Thymus (tissue), 11 donors: ENCODE measurements at regions not wholly inside any gene's neighbourhood (a gene's known extent, or its start where the extent isn't known, plus 50 kb on each side); places are given as distances from the start of the nearest gene placed in this dataset.

Experiments used
- DNase-seq, 9 donors: peaks; one replicate each; pipeline ENCODE4 v3.0.0-alpha.2; 2013; ENCODE audit warnings: low spot score in 9 of 9, low read depth in 6 of 9, missing footprints in 1 of 9
- H3K27ac ChIP-seq, 2 donors: one replicate each; pipeline ENCODE4 v1.5.1; 2013; ENCODE audit warnings: control low read depth in 1 of 2, low read depth in 1 of 2, low read length in 1 of 2, mild to moderate bottlenecking in 1 of 2, moderate library complexity in 1 of 2
- H3K27me3 ChIP-seq, 2 donors: one replicate each; pipeline ENCODE4 v1.5.1; 2013; ENCODE audit warnings: low read length in 1 of 2; ENCODE audit not compliant: control insufficient read depth in 2 of 2, insufficient read depth in 1 of 2
- H3K36me3 ChIP-seq, 2 donors: one replicate each; pipeline ENCODE4 v1.5.1; 2013; ENCODE audit warnings: low read length in 1 of 2, mild to moderate bottlenecking in 1 of 2, moderate library complexity in 1 of 2; ENCODE audit not compliant: control insufficient read depth in 2 of 2, insufficient read depth in 2 of 2
- H3K4me1 ChIP-seq, 2 donors: one replicate each; pipeline ENCODE4 v1.5.1; 2013; ENCODE audit warnings: low read length in 2 of 2; ENCODE audit not compliant: control insufficient read depth in 2 of 2, insufficient read depth in 2 of 2
- H3K4me3 ChIP-seq, 2 donors: one replicate each; pipeline ENCODE4 v1.5.1; 2013; ENCODE audit warnings: low read length in 2 of 2, control low read depth in 1 of 2, mild to moderate bottlenecking in 1 of 2
- H3K9me3 ChIP-seq, 2 donors: one replicate each; pipeline ENCODE4 v1.5.1; 2013; ENCODE audit warnings: low read length in 1 of 2, mild to moderate bottlenecking in 1 of 2; ENCODE audit not compliant: control insufficient read depth in 2 of 2, insufficient read depth in 1 of 2
- WGBS: extraction: QIAGEN DNeasy Blood & Tissue Kit; methylation state at CpG from one replicate; pipeline ENCODE4 v1.1.7; 2013; 5-methylcytosine and 5-hydroxymethylcytosine counted together
- donor health status: healthy.

DNA sequence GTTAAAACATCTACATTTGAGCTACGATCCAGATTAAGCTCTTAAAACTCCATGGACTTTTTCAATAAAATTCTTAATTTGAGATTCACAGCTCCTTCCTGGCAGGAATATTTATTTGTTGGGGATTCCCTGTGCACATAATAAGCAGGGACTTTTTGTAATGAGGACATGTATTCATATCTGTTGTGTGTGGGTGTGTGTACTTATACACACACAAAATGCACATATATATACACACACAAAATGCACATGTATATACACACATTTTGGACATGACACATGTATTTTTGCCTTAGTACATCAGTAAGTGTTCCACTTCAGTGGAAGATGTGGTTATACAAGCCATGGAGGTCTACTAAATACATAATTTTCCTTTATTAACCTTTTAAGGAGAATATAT, 1131.1 kb upstream of the CDH2 start:
- no peak overlapping the region for H3K4me3 ChIP-seq
- no peaks in the 10 kb centered on the region for H3K4me1 ChIP-seq
- no peaks in the 10 kb centered on the region for H3K9me3 ChIP-seq
- no peak overlapping the region for H3K27ac ChIP-seq
- no peaks in the 10 kb centered on the region for H3K27me3 ChIP-seq
- DNase-seq, result no peak
- 94% methylated on average over 1 of the region's 1 CpG for WGBS
- H3K36me3 ChIP-seq, result no peaks in the 10 kb centered on the region

DNA sequence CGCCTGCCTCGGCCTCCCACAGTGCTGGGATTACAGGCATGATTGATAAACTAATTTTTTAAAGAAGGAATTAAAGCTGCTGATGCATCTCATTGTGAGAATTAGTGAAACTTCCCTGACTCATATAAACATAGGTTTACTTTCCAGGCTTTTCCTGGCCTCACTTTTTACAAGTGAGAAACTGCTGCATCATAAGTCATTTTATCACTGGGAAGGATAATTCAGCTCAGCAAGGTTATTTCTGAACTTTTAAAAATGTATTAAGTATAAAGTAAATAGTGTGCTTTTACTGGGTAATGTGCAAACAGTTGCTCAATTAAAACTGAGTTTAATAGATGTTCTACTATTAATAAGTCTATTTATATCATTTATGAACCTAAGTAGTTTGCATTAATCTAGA, 1130.3 kb upstream of the CDH2 start:
- Histone ChIP-seq H3K4me3 (no peak overlapping the region), H3K27me3 (no peaks in the 10 kb centered on the region), H3K4me1 (no peaks in the 10 kb centered on the region), H3K9me3 (no peaks in the 10 kb centered on the region), H3K27ac (no peak overlapping the region), H3K36me3 (no peaks in the 10 kb centered on the region)
- WGBS, result 95% methylated on average over 2 of the region's 2 CpGs
- DNase-seq, result no peak

DNA sequence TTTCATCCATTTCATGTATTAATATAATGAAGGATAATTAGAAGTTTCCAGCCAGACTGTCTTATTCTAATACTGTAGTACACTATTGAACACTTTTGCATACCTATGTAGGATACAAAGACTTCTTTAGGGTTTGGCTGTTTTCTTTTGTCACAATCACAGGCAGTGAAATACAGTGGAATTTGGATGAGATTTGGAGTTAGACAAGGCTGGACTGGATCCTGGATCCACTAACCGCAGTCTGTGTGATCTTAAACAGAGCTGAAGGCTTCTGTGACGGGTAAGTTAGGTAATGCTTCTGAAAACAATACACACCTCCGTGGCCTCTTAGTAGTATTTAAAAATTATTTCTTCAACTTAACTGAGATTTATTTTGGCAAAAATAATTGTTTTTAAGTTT, 1128.6 kb upstream of the CDH2 start:
- 91% methylated on average over 3 of the region's 3 CpGs for WGBS
- no peaks in the 10 kb centered on the region for H3K27me3 ChIP-seq
- H3K9me3 ChIP-seq, result no peaks in the 10 kb centered on the region
- no peak overlapping the region for H3K4me3 ChIP-seq
- no peak overlapping the region for H3K27ac ChIP-seq
- DNase-seq, result no peak
- H3K36me3 ChIP-seq, result no peaks in the 10 kb centered on the region
- no peaks in the 10 kb centered on the region for H3K4me1 ChIP-seq

DNA sequence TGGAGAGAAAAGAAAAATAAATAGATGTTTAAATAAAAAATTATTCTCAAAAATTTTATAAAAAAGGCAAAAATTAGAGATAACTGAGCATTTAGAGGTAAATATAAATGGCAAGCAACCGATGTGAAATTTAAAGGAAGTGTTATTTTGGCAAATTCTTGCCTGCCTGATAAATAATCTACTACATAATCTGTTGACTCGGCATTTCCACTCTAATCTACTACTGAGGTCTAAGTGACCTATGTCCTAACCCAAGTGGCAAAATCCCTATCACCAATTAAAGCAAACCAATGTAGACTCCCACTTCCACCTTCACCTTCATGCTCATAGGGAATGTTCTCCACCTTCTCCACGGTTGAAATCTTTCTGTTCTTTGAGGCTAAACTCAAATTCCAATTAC, 1124.1 kb upstream of the CDH2 start:
- Histone ChIP-seq H3K27me3 (no peaks in the 10 kb centered on the region), H3K36me3 (no peaks in the 10 kb centered on the region)

DNA sequence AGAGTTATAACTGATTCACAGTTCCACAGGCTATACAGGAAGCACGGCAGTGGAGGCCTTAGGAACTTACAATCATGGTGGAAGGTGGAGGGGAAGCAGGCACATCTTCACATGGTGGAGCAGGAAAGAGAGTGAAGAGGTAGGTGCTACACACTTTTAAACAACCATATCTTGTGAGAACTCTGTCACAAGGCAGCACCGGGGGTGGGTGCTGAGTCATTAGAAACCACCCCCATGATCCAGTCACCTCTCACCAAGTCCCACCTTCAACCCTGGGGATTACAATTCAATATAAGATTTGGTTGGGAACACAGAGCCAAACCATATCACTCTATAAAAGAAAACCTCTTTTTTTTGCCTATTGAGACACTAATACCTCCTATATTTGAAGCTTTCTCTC, 1108.5 kb upstream of the CDH2 start:
- DNase-seq, result no peak
- no peaks in the 10 kb centered on the region for H3K9me3 ChIP-seq
- H3K4me3 ChIP-seq, result no peak overlapping the region
- no peaks in the 10 kb centered on the region for H3K4me1 ChIP-seq
- 86% methylated on average over 2 of the region's 2 CpGs for WGBS
- no peaks in the 10 kb centered on the region for H3K27me3 ChIP-seq
- no peaks in the 10 kb centered on the region for H3K36me3 ChIP-seq
- no peak overlapping the region for H3K27ac ChIP-seq

More for the DNA sequence above, 1124.1 kb upstream of the CDH2 start:
- Histone ChIP-seq H3K9me3 (no peaks in the 10 kb centered on the region), H3K27ac (no peak overlapping the region), H3K4me1 (no peaks in the 10 kb centered on the region), H3K4me3 (no peak overlapping the region)
- 94% methylated on average over 3 of the region's 3 CpGs for WGBS
- DNase-seq, result no peak

DNA sequence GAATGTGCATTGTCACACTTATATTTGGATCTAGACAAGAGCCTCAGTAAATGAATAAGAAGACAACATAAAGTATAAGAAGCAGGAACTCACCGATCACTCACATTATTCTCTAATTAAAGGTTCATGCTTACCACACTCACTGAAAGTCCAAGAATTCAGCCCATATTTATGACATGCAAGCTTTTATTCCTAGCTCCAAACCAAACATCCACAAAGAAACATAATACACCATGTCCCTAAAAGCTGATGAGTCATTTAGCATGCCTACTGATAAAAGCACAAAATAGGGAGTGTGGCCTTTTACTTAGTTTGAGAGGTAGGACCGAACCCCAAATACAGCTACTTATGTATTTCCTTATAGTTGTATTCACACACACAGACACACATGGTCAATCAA, 1094.6 kb upstream of the CDH2 start:
- 97% methylated on average over 2 of the region's 2 CpGs for WGBS

DNA sequence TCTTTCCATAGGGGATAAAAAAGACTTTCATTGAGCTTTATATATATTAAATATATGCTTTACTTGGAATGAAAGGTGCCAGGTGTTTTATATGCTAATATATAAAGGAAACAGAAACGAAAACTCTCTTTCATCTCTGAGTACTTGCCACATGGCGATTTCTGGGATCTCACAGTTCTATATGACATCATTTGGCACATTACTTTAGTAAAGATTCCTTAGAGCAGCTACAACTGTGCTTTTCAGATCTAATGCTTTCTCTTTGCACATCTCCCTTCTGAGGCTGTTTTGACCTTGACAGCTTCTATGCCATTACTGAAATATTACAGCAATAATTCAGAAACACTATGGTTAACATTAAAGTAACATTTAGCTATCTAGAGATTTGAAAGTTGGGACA, 1082.9 kb upstream of the CDH2 start:
- H3K9me3 ChIP-seq, result no peaks in the 10 kb centered on the region
- no peak for DNase-seq
- 94% methylated on average over 2 of the region's 2 CpGs for WGBS
- no peaks in the 10 kb centered on the region for H3K4me1 ChIP-seq
- no peak overlapping the region for H3K27ac ChIP-seq
- H3K27me3 ChIP-seq, result no peaks in the 10 kb centered on the region
- no peak overlapping the region for H3K4me3 ChIP-seq
- H3K36me3 ChIP-seq, result no peaks in the 10 kb centered on the region

More for the DNA sequence above, 1094.6 kb upstream of the CDH2 start:
- no peak for DNase-seq
- Histone ChIP-seq H3K27me3 (no peaks in the 10 kb centered on the region), H3K4me3 (no peak overlapping the region), H3K9me3 (no peaks in the 10 kb centered on the region), H3K27ac (no peak overlapping the region), H3K4me1 (no peaks in the 10 kb centered on the region), H3K36me3 (no peaks in the 10 kb centered on the region)

DNA sequence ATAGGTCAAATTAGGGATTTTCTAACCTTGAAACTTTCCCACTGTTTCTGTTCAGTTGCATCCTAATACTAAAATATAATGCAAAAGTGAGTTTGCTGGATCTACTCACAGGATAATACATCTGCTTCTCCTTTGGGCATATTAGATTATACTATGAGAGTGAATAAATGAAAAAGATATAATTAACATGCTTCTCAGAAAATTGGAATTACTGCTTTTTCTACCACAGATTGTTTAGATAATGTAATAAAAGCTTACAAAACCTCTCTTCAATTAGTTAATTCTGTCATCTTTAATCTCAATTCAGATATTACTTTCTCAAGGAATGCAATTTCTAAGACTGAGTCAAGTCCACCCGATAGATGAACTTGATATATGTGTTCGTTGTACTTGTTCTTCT, 1077.2 kb upstream of the CDH2 start:
- Histone ChIP-seq H3K9me3 (no peaks in the 10 kb centered on the region), H3K27ac (no peak overlapping the region), H3K4me3 (no peak overlapping the region), H3K27me3 (no peaks in the 10 kb centered on the region), H3K36me3 (no peaks in the 10 kb centered on the region), H3K4me1 (no peaks in the 10 kb centered on the region)
- DNase-seq, result no peak
- 96% methylated on average over 2 of the region's 2 CpGs for WGBS

DNA sequence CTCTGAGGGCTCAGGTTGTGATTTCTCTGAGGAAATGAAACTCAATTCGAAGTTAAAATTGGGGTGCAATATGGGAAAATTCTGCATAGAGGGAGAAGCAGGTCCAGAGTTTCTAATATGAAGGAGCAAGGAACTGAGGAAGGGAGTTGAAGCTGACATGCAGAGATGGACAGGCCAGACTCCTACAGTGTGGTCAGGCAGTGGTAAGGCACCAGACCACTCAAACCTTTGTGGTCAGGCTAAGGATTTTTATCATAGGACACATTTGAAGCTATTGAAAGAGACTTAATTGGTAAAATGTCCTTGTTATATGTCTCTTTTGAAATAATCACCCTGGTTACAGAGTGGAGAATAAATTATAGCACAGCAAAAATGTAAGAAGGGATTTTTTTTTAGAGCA, 1074.8 kb upstream of the CDH2 start:
- no peaks in the 10 kb centered on the region for H3K27me3 ChIP-seq
- H3K9me3 ChIP-seq, result no peaks in the 10 kb centered on the region
- DNase-seq, result no peak
- no peaks in the 10 kb centered on the region for H3K4me1 ChIP-seq
- H3K4me3 ChIP-seq, result no peak overlapping the region
- no peaks in the 10 kb centered on the region for H3K36me3 ChIP-seq
- WGBS, result 73% methylated on average over 1 of the region's 1 CpG
- no peak overlapping the region for H3K27ac ChIP-seq

DNA sequence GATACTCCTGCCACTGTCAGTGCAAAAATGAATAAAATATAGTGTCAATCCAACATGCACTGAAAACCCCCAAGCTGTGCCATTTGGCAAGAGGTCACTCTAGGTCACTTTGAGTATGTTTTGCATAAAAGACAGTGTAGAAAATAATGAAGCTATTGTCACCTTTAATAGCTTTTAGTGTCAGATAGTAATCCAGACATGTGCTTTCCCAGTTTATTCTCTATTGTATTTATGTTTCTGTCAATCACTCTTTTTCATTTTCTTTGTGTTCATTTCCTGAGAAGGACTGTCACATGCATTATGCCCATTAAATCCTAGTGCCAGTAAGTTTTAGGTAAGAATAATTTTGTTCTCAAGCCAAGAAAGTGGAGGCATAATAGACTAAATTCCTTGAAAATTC, 1073.9 kb upstream of the CDH2 start:
- Histone ChIP-seq H3K27me3 (no peaks in the 10 kb centered on the region), H3K4me3 (no peak overlapping the region), H3K36me3 (no peaks in the 10 kb centered on the region)

More for the DNA sequence above, 1073.9 kb upstream of the CDH2 start:
- no peaks in the 10 kb centered on the region for H3K4me1 ChIP-seq
- no peak for DNase-seq
- no peaks in the 10 kb centered on the region for H3K9me3 ChIP-seq
- H3K27ac ChIP-seq, result no peak overlapping the region
